SIG-M5 treated with dmso at 0.1 percent for 504 hours (cell line): ENCODE measurements at regions not wholly inside any gene's neighbourhood (a gene's known extent, or its start where the extent isn't known, plus 50 kb on each side); places are given as distances from the start of the nearest gene placed in this dataset.
"Not testable (repeated sequence)": the region's sequence is repeated elsewhere in the genome, so short reads cannot be mapped to it uniquely, and the experiment has no call there.

Experiments used
- DNase-seq: peaks from one replicate; lab custom pipeline; 2025; ENCODE audit not compliant: unreplicated experiment; lab: John Stamatoyannopoulos, UW

GRCh38 chr5:71821029-71821428 is 102.0 kb downstream of the CARTPT start:
- DNase-seq = no peak

GRCh38 chr5:71822065-71822464 is 103.0 kb downstream of the CARTPT start:
- not testable (repeated sequence) for DNase-seq

- DNase-seq = no peak
Measured at GRCh38 chr5:71825992-71826391, 106.9 kb downstream of the CARTPT start.

- DNase-seq = no peak
Measured at GRCh38 chr5:71828291-71829040, 109.4 kb downstream of the CARTPT start.

- peak; percentile 9 for DNase-seq
Measured at GRCh38 chr5:71829206-71829605, 110.1 kb downstream of the CARTPT start.

GRCh38 chr5:71830681-71831539 is 111.8 kb downstream of the CARTPT start:
- no peak for DNase-seq

- peak; percentile 30 for DNase-seq
Measured at GRCh38 chr5:71832812-71833715, 114.0 kb downstream of the CARTPT start.

GRCh38 chr5:71834601-71835000 is 115.5 kb downstream of the CARTPT start:
- DNase-seq = no peak

- no peak for DNase-seq
Measured at GRCh38 chr5:71836084-71836483, 117.0 kb downstream of the CARTPT start.

- no peak for DNase-seq
Measured at GRCh38 chr5:71836559-71837112, 117.6 kb downstream of the CARTPT start.

GRCh38 chr5:71838286-71838685 is 119.2 kb downstream of the CARTPT start:
- no peak for DNase-seq

GRCh38 chr5:71839096-71839884 is 120.2 kb downstream of the CARTPT start:
- DNase-seq = no peak

GRCh38 chr5:71841107-71841506 is 122.0 kb downstream of the CARTPT start:
- DNase-seq = no peak

GRCh38 chr5:71843111-71843510 is 124.0 kb downstream of the CARTPT start:
- DNase-seq = no peak

GRCh38 chr5:71844862-71845261 is 125.8 kb downstream of the CARTPT start:
- no peak for DNase-seq

GRCh38 chr5:71859515-71859914 is 140.4 kb downstream of the CARTPT start:
- no peak for DNase-seq

GRCh38 chr5:71860048-71860447 is 141.0 kb downstream of the CARTPT start:
- DNase-seq = no peak

GRCh38 chr5:71861682-71862081 is 142.6 kb downstream of the CARTPT start:
- DNase-seq = no peak

- DNase-seq = no peak
Measured at GRCh38 chr5:71862087-71862486, 143.0 kb downstream of the CARTPT start.

- DNase-seq = no peak
Measured at GRCh38 chr5:71862507-71863060, 143.5 kb downstream of the CARTPT start.
